Stomach (tissue), 4 donors: ENCODE measurements at regions not wholly inside any gene's neighbourhood (a gene's known extent, or its start where the extent isn't known, plus 50 kb on each side); places are given as distances from the start of the nearest gene placed in this dataset.

Experiments used
- CTCF ChIP-seq, 7 experiments: fragments of 450-650 bp in 4 of 7; fragments of 200-600 bp in 3 of 7; sonication (generic) in 3 of 7; IDR thresholded peaks; one replicate each; pipeline ENCODE4 v1.5.1; 2016 to 2019; ENCODE audit warnings: antibody characterized with exemption in 7 of 7, control low read depth in 2 of 7, mild to moderate bottlenecking in 1 of 7
- EP300 ChIP-seq: sonication (generic); formaldehyde crosslinking; IDR thresholded peaks from one replicate; pipeline ENCODE4 v1.6.1; 2017; ENCODE audit warnings: antibody characterized with exemption
- POLR2A ChIP-seq, 4 donors: fragments of 450-650 bp; IDR thresholded peaks; one replicate each; pipeline ENCODE4 v1.6.1; 2016; ENCODE audit warnings: antibody characterized with exemption in 4 of 4, control low read depth in 2 of 4, mild to moderate bottlenecking in 1 of 4, moderate library complexity in 1 of 4
- POLR2AphosphoS5 ChIP-seq, 3 donors: sonication (generic); formaldehyde crosslinking; IDR thresholded peaks; one replicate each; pipeline ENCODE4 v1.6.1; 2016; ENCODE audit warnings: antibody characterized with exemption in 3 of 3

DNA sequence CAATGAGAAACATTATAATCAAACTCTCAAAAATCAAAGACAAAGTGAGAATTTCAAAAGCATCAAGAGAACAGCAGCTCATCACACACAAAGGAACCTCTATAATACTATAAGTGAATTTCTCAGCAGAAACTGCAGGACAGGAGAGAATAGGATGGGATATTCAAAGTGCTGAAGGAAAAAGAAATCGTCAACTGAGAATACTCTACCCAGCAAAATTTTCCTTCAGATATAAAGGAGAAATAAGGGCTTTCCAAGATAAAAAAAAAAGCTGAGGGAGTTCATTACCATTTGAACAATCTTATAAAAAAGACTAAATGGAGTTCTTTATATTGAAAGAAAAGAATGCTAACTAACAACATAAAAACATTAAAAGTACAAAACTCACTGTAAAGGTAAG, 481.1 kb downstream of the TLE4 start:
- TF ChIP-seq EP300: no peak
- TF ChIP-seq CTCF (IDR thresholded peaks at IDR 0.05): no peak
- no peak for TF ChIP-seq POLR2A (IDR thresholded peaks at IDR 0.05)
- TF ChIP-seq POLR2AphosphoS5 (IDR thresholded peaks at IDR 0.05): no peak
